ENCODE measurements at regions not wholly inside any gene's neighbourhood (a gene's known extent, or its start where the extent isn't known, plus 50 kb on each side); places are given as distances from the start of the nearest gene placed in this dataset.

DNA sequence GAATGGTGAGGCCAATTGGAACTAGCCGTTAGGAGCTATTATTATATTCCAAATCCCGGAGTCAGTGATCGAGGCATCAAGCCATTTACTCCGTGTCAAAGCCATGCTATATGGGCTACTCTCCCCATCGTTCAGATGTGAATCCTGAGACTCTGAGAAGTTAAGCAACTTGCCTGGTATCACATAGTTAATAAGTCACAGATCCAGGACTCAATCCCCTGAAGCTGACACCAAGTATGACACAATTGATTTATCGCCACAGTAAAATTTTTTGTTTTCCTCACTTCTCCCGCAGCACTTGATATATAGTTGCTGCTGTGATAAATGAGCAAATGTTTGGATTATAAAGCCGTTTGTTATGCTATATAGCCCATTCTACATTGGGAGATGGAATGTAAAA lies 50.8 kb upstream of the TSHZ2 start:
- no peak overlapping the region for H3K4me3 Mint-ChIP-seq
- Histone ChIP-seq H3K4me1 (ENCODE audit: insufficient read depth, low read length) (no peaks in the 10 kb centered on the region), H3K27me3 (ENCODE audit: insufficient read depth, low read length) (no peaks in the 10 kb centered on the region), H3K4me3 (ENCODE audit: low read length in 2 of 2) (no peak overlapping the region), H3K36me3 (ENCODE audit: insufficient read depth, low read length) (no peaks in the 10 kb centered on the region), H3K9me3 (ENCODE audit: control insufficient read depth in 1 of 2, low read length in 2 of 2) (no peaks in the 10 kb centered on the region), H3K27ac (ENCODE audit: low read depth, low read length) (no peak overlapping the region)
- DNase-seq, result no peak
- H3K27ac Mint-ChIP-seq, result no peak overlapping the region
- CTCF ChIA-PET (ENCODE audit: partially characterized antibody), result no interaction called here
- H3K36me3 Mint-ChIP-seq, result no peaks in the 10 kb centered on the region
- no peaks in the 10 kb centered on the region for H3K4me1 Mint-ChIP-seq
- no peaks in the 10 kb centered on the region for H3K9me3 Mint-ChIP-seq
- intact Hi-C loops (cut with micrococcal nuclease), result no loop called here
- POLR2A ChIA-PET (ENCODE audit: partially characterized antibody), result no interaction called here
- H3K27me3 Mint-ChIP-seq, result peaks cover 0 to 6% of the 10 kb centered on the region in 2 donors

DNA sequence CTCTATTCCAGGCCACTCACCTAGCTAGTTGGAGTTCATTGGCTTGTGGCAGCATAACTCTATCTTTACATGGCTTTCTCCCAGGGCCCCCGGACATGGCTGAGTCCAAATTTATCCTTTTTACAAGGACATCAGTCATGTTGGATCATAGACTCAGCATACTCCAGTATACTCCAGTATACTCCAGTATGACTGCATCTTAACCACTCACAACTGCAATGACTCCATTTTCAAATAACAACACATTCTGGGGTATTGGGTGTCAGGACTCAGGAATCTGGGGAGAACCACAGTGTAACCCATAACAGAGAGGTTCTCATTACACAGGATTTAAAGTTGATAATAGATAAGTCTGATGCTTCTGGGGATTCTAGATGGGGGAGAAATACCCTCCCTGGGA lies 53.8 kb upstream of the TSHZ2 start:
- Mint-ChIP-seq H3K4me3 (no peak overlapping the region), H3K4me1 (no peaks in the 10 kb centered on the region), H3K27me3 (peaks cover 0 to 2% of the 10 kb centered on the region in 2 donors), H3K36me3 (peaks cover 0 to 4% of the 10 kb centered on the region in 2 donors), H3K9me3 (peaks cover 0 to 12% (median 3%) of the 10 kb centered on the region in 8 donors), H3K27ac (no peak overlapping the region)
- Histone ChIP-seq H3K36me3 (ENCODE audit: insufficient read depth, low read length) (no peaks in the 10 kb centered on the region), H3K4me3 (ENCODE audit: low read length in 2 of 2) (no peak overlapping the region), H3K9me3 (ENCODE audit: control insufficient read depth in 1 of 2, low read length in 2 of 2) (no peaks in the 10 kb centered on the region), H3K4me1 (ENCODE audit: insufficient read depth, low read length) (no peaks in the 10 kb centered on the region), H3K27me3 (ENCODE audit: insufficient read depth, low read length) (no peaks in the 10 kb centered on the region), H3K27ac (ENCODE audit: low read depth, low read length) (no peak overlapping the region)
- intact Hi-C loops (cut with micrococcal nuclease), result no loop called here
- ChIA-PET CTCF (ENCODE audit: partially characterized antibody) (no interaction called here), POLR2A (ENCODE audit: partially characterized antibody) (no interaction called here)
- no peak for DNase-seq

- H3K4me1 Mint-ChIP-seq, result no peaks in the 10 kb centered on the region
- Histone ChIP-seq H3K36me3 (ENCODE audit: insufficient read depth, low read length) (no peaks in the 10 kb centered on the region), H3K27ac (ENCODE audit: low read depth, low read length) (no peak overlapping the region), H3K27me3 (ENCODE audit: insufficient read depth, low read length) (no peaks in the 10 kb centered on the region), H3K4me1 (ENCODE audit: insufficient read depth, low read length) (no peaks in the 10 kb centered on the region), H3K9me3 (ENCODE audit: control insufficient read depth in 1 of 2, low read length in 2 of 2) (no peaks in the 10 kb centered on the region), H3K4me3 (ENCODE audit: low read length in 2 of 2) (no peak overlapping the region)
- no peak for DNase-seq
- ChIA-PET POLR2A (ENCODE audit: partially characterized antibody) (no interaction called here), CTCF (ENCODE audit: partially characterized antibody) (no interaction called here)
- H3K27me3 Mint-ChIP-seq, result no peaks in the 10 kb centered on the region
- H3K9me3 Mint-ChIP-seq, result peaks cover 0 to 12% (median 3%) of the 10 kb centered on the region in 8 donors
- intact Hi-C loops (cut with micrococcal nuclease), result no loop called here
- H3K4me3 Mint-ChIP-seq, result no peak overlapping the region
- H3K27ac Mint-ChIP-seq, result no peak overlapping the region
- H3K36me3 Mint-ChIP-seq, result peaks cover 0 to 4% of the 10 kb centered on the region in 2 donors
These were observed 56.6 kb upstream of the TSHZ2 start for GRCh38 chr20:52915564-52915963.

DNA sequence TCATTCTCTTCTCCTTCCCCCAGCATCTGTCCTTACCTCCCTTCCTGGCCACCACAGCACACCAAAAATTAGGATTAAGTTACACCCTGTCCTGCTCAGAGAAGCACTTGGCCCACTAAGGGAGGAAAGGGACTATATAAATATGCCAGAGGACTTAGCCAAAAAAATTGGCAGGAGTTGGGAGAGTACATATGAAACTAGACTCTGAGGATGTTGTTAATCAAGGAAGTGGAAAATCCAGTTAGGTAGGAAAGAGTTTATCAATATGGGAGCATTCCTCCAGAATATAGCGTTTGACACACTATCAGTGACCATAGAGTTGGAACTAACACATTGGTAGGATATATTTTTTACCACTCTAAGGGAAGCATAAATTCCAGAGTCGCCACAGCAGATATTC lies 57.3 kb upstream of the TSHZ2 start:
- no peak overlapping the region for H3K4me3 ChIP-seq (ENCODE audit: low read length in 2 of 2)

DNA sequence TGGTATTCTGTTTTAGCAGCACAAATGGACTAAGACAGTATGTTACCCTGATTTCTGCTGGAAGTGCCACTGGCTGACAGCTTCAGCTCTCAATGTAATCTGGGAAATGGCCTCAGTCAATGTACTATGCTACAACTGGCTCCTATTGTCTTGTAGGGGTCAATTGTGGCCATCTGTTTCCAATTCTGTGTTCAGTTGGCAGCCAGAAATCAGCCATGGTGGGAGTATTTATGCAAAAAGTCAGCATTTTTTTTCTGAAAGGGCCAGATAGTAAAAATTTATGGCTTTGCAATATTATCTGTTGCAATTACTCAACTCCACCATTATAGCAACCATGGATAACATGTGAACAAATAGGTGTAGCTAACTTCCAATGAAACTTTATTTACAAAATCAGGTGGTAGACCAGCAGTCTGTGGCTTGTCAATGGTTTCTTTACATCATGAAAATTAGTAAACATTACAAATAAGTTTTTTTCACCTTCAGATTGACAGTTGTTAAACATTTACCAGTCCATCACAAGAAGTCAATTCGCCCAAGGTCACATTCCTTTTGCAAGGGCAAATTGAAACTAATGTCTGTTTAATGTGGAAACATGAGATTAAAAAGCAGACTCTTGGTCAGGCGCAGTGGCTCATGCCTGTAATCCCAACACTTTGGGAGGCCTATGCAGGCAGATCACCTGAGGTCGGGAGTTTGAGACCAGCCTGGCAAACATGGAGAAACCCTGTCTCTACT lies 58.3 kb upstream of the TSHZ2 start:
- ChIA-PET CTCF (ENCODE audit: partially characterized antibody) (interaction anchor here (0.7 kb wide), 2 partner anchors 110 to 382 kb away, joined by 3 read pairs; no protein-coding TSS in a partner anchor), POLR2A (ENCODE audit: partially characterized antibody) (no interaction called here)
- no peaks in the 10 kb centered on the region for H3K27me3 ChIP-seq (ENCODE audit: insufficient read depth, low read length)
- no peaks in the 10 kb centered on the region for H3K9me3 ChIP-seq (ENCODE audit: control insufficient read depth in 1 of 2, low read length in 2 of 2)
- DNase-seq, result no peak
- peaks cover 0 to 2% of the 10 kb centered on the region in 2 donors for H3K27me3 Mint-ChIP-seq
- H3K9me3 Mint-ChIP-seq, result peaks cover 0 to 12% (median 4%) of the 10 kb centered on the region in 8 donors
- H3K27ac ChIP-seq (ENCODE audit: low read depth, low read length), result no peak overlapping the region
- no peak overlapping the region for H3K27ac Mint-ChIP-seq
- peaks cover 0 to 4% of the 10 kb centered on the region in 2 donors for H3K36me3 Mint-ChIP-seq
- no peaks in the 10 kb centered on the region for H3K4me1 Mint-ChIP-seq
- H3K4me3 ChIP-seq (ENCODE audit: low read length in 2 of 2), result no peak overlapping the region
- intact Hi-C loops (cut with micrococcal nuclease), result no loop called here
- H3K36me3 ChIP-seq (ENCODE audit: insufficient read depth, low read length), result no peaks in the 10 kb centered on the region
- H3K4me3 Mint-ChIP-seq, result no peak overlapping the region
- no peaks in the 10 kb centered on the region for H3K4me1 ChIP-seq (ENCODE audit: insufficient read depth, low read length)

More for the DNA sequence above, 57.3 kb upstream of the TSHZ2 start:
- no peak overlapping the region for H3K27ac ChIP-seq (ENCODE audit: low read depth, low read length)
- peaks cover 0 to 4% of the 10 kb centered on the region in 2 donors for H3K36me3 Mint-ChIP-seq
- H3K4me3 Mint-ChIP-seq, result no peak overlapping the region
- H3K4me1 ChIP-seq (ENCODE audit: insufficient read depth, low read length), result no peaks in the 10 kb centered on the region
- H3K4me1 Mint-ChIP-seq, result no peaks in the 10 kb centered on the region
- intact Hi-C loops (cut with micrococcal nuclease), result no loop called here
- ChIA-PET POLR2A (ENCODE audit: partially characterized antibody) (no interaction called here), CTCF (ENCODE audit: partially characterized antibody) (interaction anchor here (0.7 kb wide), 1 partner anchor 17 kb away, joined by 3 read pairs; no protein-coding TSS in a partner anchor)
- no peak overlapping the region for H3K27ac Mint-ChIP-seq
- no peaks in the 10 kb centered on the region for H3K27me3 ChIP-seq (ENCODE audit: insufficient read depth, low read length)
- no peaks in the 10 kb centered on the region for H3K9me3 ChIP-seq (ENCODE audit: control insufficient read depth in 1 of 2, low read length in 2 of 2)
- no peaks in the 10 kb centered on the region for H3K27me3 Mint-ChIP-seq
- peaks cover 0 to 12% (median 4%) of the 10 kb centered on the region in 8 donors for H3K9me3 Mint-ChIP-seq
- H3K36me3 ChIP-seq (ENCODE audit: insufficient read depth, low read length), result no peaks in the 10 kb centered on the region
- DNase-seq, result no peak

- CTCF ChIA-PET (ENCODE audit: partially characterized antibody), result no interaction called here
- no peak for DNase-seq
- Histone ChIP-seq H3K27me3 (ENCODE audit: insufficient read depth, low read length) (no peaks in the 10 kb centered on the region), H3K27ac (ENCODE audit: low read depth, low read length) (no peak overlapping the region), H3K4me3 (ENCODE audit: low read length in 2 of 2) (no peak overlapping the region), H3K4me1 (ENCODE audit: insufficient read depth, low read length) (no peaks in the 10 kb centered on the region), H3K9me3 (ENCODE audit: control insufficient read depth in 1 of 2, low read length in 2 of 2) (no peaks in the 10 kb centered on the region), H3K36me3 (ENCODE audit: insufficient read depth, low read length) (no peaks in the 10 kb centered on the region)
- Mint-ChIP-seq H3K4me1 (no peaks in the 10 kb centered on the region), H3K27me3 (peaks cover 7 to 9% of the 10 kb centered on the region in 2 donors), H3K4me3 (no peak overlapping the region), H3K9me3 (peaks cover 0 to 2% (median 0%) of the 10 kb centered on the region in 8 donors), H3K27ac (no peak overlapping the region), H3K36me3 (no peaks in the 10 kb centered on the region)
- POLR2A ChIA-PET (ENCODE audit: partially characterized antibody), result no interaction called here
- intact Hi-C loops (cut with micrococcal nuclease), result no loop called here
These were observed 66.7 kb upstream of the TSHZ2 start for GRCh38 chr20:52905241-52905994.

DNA sequence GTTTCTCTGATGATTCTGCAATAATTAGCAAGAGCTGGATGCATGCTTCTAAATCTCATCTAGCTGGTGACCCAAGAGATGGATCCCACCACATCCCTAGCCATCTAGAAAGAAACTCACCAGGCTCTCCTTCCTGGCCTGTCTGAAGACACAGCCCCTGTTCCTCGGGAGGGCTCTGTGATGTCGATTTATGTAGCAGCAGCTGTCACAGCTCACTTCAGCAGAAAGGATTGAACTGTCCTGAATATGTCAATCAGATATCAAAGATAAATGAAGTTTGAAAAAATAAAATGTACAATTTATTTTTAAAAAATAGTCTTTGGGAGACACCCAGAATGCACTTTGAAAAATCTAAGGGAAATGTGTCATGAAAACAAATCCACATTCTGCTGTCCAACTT lies 67.3 kb upstream of the TSHZ2 start:
- no peaks in the 10 kb centered on the region for H3K36me3 Mint-ChIP-seq
- H3K4me3 Mint-ChIP-seq, result no peak overlapping the region
- no peak for DNase-seq
- Histone ChIP-seq H3K27me3 (ENCODE audit: insufficient read depth, low read length) (no peaks in the 10 kb centered on the region), H3K4me3 (ENCODE audit: low read length in 2 of 2) (no peak overlapping the region), H3K36me3 (ENCODE audit: insufficient read depth, low read length) (no peaks in the 10 kb centered on the region), H3K9me3 (ENCODE audit: control insufficient read depth in 1 of 2, low read length in 2 of 2) (no peaks in the 10 kb centered on the region), H3K4me1 (ENCODE audit: insufficient read depth, low read length) (no peaks in the 10 kb centered on the region), H3K27ac (ENCODE audit: low read depth, low read length) (no peak overlapping the region)
- POLR2A ChIA-PET (ENCODE audit: partially characterized antibody), result no interaction called here
- H3K4me1 Mint-ChIP-seq, result no peaks in the 10 kb centered on the region
- intact Hi-C loops (cut with micrococcal nuclease), result no loop called here
- H3K27ac Mint-ChIP-seq, result no peak overlapping the region
- H3K27me3 Mint-ChIP-seq, result peaks cover 7 to 9% of the 10 kb centered on the region in 2 donors
- no peaks in the 10 kb centered on the region for H3K9me3 Mint-ChIP-seq
- CTCF ChIA-PET (ENCODE audit: partially characterized antibody), result no interaction called here
